ENCODE measurements at regions not wholly inside any gene's neighbourhood (a gene's known extent, or its start where the extent isn't known, plus 50 kb on each side); places are given as distances from the start of the nearest gene placed in this dataset.

DNA sequence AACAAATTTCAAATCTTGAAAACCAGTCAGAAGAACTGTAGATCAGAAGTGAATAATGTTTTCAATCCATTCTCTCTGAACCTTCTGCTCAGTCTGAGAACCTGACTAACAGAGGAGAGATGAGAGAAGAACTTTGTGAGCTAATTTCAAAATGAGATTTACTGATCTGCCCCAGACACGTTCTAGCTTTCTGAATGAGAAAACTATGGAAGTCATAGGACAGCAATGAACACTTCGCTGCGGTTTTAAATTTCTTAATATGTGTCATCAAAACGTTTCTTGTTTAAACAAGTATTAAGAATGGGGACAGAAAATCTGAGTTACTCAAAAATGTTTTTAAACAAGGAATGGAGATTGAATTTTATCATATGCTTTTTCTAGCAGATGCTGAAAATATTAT lies 66.6 kb upstream of the FAR2 start:
- H3K36me3 ChIP-seq (ENCODE audit: control insufficient read depth, insufficient read depth, low read length, severe bottlenecking): no peaks in the 10 kb centered on the region

DNA sequence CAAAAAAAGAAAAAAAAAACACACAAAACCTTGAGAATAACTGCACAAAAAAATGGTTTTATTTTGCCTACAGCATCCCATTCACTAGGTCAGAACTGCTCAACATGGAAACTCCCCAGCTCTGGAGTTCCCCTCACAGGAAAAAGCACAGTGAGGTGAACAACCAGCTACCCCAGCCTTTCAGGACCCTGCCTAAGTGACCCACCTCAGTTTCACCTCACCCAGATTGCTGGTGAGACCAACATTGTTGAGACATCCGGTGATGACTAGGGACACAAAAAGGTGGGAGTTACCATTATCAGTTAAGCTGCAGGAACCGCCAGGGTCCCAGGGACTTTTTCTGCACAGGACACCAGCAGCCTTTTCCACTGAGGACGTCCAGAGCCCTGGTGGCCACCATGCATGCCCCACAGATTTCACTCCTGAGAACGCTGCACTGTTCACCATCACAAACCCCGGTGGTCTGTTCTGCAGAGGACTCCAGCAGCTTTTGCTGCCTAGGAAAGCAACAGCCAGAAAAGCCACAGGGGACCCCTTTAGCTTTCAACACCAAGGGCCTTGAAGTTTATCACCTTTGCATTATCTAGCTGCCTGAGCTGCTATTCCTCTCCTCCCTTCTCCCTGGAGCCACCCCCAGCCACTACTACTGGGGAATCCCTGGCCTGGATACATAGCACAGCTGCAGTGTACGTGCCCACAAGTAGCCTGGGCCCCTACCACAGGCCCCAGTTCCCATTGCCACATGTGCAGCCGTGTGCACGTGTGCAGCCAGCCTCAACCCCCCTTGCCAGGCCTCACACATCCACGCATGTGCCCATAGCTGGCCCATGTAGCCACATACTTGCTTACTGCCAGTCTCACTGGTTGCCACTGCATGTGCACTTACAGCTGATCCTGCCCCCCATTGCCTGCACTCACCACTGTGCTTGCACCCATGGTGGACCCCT lies 62.5 kb upstream of the FAR2 start:
- H3K4me1 ChIP-seq (ENCODE audit: control insufficient read depth, insufficient read depth, low read length): peaks cover 9% of the 10 kb centered on the region
- no peaks in the 10 kb centered on the region for H3K36me3 ChIP-seq (ENCODE audit: control insufficient read depth, insufficient read depth, low read length, severe bottlenecking)
- DNase-seq (ENCODE audit: low read depth): no peak
- no peaks in the 10 kb centered on the region for H3K27me3 ChIP-seq (replicated peaks; ENCODE audit: control insufficient read depth, insufficient read depth, low read length)
- H3K9ac ChIP-seq (ENCODE audit: low read length): no peak overlapping the region
- H3K9me3 ChIP-seq (ENCODE audit: control insufficient read depth, low read length): no peaks in the 10 kb centered on the region
- H3K4me3 ChIP-seq (ENCODE audit: low read length): no peak overlapping the region

More for the DNA sequence above, 66.6 kb upstream of the FAR2 start:
- no peak for DNase-seq (ENCODE audit: low read depth)
- H3K9me3 ChIP-seq (ENCODE audit: control insufficient read depth, low read length): no peaks in the 10 kb centered on the region
- H3K27me3 ChIP-seq (replicated peaks; ENCODE audit: control insufficient read depth, insufficient read depth, low read length): no peaks in the 10 kb centered on the region
- no peak overlapping the region for H3K9ac ChIP-seq (ENCODE audit: low read length)
- H3K4me1 ChIP-seq (ENCODE audit: control insufficient read depth, insufficient read depth, low read length): peaks cover 18% of the 10 kb centered on the region
- no peak overlapping the region for H3K4me3 ChIP-seq (ENCODE audit: low read length)

DNA sequence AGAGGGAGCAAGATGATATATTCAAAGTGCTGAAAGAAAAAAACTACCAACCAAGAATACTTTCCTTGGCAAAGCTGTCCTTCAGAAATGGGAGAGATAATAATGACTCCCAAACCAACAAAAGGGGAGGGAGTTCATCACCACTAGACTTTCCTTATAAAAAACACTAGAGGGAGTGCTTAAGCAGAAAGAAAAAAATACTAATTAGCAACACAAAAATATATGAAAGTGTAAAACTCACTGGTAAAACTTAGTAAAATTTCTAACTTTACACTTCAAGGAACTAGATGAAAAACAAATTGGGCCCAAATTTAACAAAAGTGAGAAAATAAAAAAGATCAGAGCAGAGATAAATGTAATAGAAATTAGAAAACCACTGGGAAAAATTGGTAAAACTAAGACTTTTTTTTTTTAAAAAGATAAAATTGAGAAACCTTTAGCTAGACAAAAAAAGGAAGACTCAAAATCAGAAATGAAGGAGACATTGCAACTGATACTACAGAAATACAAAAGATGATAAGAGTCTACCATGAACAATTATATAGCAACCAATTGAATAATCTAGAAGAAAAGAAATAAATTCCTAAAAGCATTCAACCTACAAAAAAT lies 60.4 kb upstream of the FAR2 start:
- Histone ChIP-seq H3K4me3 (ENCODE audit: low read length) (no peak overlapping the region), H3K27me3 (replicated peaks; ENCODE audit: control insufficient read depth, insufficient read depth, low read length) (no peaks in the 10 kb centered on the region), H3K9me3 (ENCODE audit: control insufficient read depth, low read length) (peaks cover 6% of the 10 kb centered on the region), H3K36me3 (ENCODE audit: control insufficient read depth, insufficient read depth, low read length, severe bottlenecking) (no peaks in the 10 kb centered on the region), H3K9ac (ENCODE audit: low read length) (no peak overlapping the region), H3K4me1 (ENCODE audit: control insufficient read depth, insufficient read depth, low read length) (no peaks in the 10 kb centered on the region)
- DNase-seq (ENCODE audit: low read depth): peak; percentile 56

Measured in adipocyte (in vitro differentiated cells).